RPMI7951 (cell line): ENCODE measurements at regions not wholly inside any gene's neighbourhood (a gene's known extent, or its start where the extent isn't known, plus 50 kb on each side); places are given as distances from the start of the nearest gene placed in this dataset.
A peak's percentile ranks its signal among the peaks of the same experiment; 100 is the strongest.

Experiments
- DNase-seq: peaks from one replicate; pipeline ENCODE4 v3.0.0-alpha.2; 2012; ENCODE audit warnings: low read depth

- DNase-seq = peak; percentile 65
Measured at GRCh38 chr6:156013155-156013554, 557.5 kb upstream of the NOX3 start.

GRCh38 chr6:156009656-156010055, 554.0 kb upstream of the NOX3 start:
- DNase-seq = peak; percentile 61

- DNase-seq = no peak
Measured at GRCh38 chr6:156004796-156005195, 549.2 kb upstream of the NOX3 start.

GRCh38 chr6:155996151-155996550, 540.5 kb upstream of the NOX3 start:
- no peak for DNase-seq

- no peak for DNase-seq
Measured at GRCh38 chr6:155995281-155995680, 539.6 kb upstream of the NOX3 start.

- no peak for DNase-seq
Measured at GRCh38 chr6:155994086-155994485, 538.4 kb upstream of the NOX3 start.

- no peak for DNase-seq
Measured at GRCh38 chr6:155993240-155993639, 537.6 kb upstream of the NOX3 start.

GRCh38 chr6:155985660-155986138, 530.1 kb upstream of the NOX3 start:
- no peak for DNase-seq

- DNase-seq = no peak
Measured at GRCh38 chr6:155980768-155981079, 525.1 kb upstream of the NOX3 start.

- DNase-seq = no peak
Measured at GRCh38 chr6:155980014-155980767, 524.6 kb upstream of the NOX3 start.

- no peak for DNase-seq
Measured at GRCh38 chr6:155975506-155975905, 519.9 kb upstream of the NOX3 start.

GRCh38 chr6:155974811-155975323, 519.2 kb upstream of the NOX3 start:
- DNase-seq = no peak

GRCh38 chr6:155974359-155974758, 518.7 kb upstream of the NOX3 start:
- DNase-seq = no peak

- no peak for DNase-seq
Measured at GRCh38 chr6:155970876-155971708, 515.5 kb upstream of the NOX3 start.

GRCh38 chr6:155970472-155970871, 514.8 kb upstream of the NOX3 start:
- no peak for DNase-seq

- DNase-seq = no peak
Measured at GRCh38 chr6:155968921-155969320, 513.3 kb upstream of the NOX3 start.

GRCh38 chr6:155967322-155967721, 511.7 kb upstream of the NOX3 start:
- DNase-seq = no peak

GRCh38 chr6:155964544-155964943, 508.9 kb upstream of the NOX3 start:
- DNase-seq = no peak

GRCh38 chr6:155962276-155962675, 506.6 kb upstream of the NOX3 start:
- no peak for DNase-seq

GRCh38 chr6:155959898-155960495, 504.4 kb upstream of the NOX3 start:
- no peak for DNase-seq

GRCh38 chr6:155958550-155958949, 502.9 kb upstream of the NOX3 start:
- DNase-seq = no peak

GRCh38 chr6:155955038-155955437, 499.4 kb upstream of the NOX3 start:
- DNase-seq = no peak

GRCh38 chr6:155954149-155954548, 498.5 kb upstream of the NOX3 start:
- no peak for DNase-seq
